Activated CD4-positive, alpha-beta T cell treated with anti-CD3 and anti-CD28 coated beads, Interleukin-2, amount 10 ng/mL, durations not matched to agents 7 days and 5 days (primary cell): ENCODE measurements at regions not wholly inside any gene's neighbourhood (a gene's known extent, or its start where the extent isn't known, plus 50 kb on each side); places are given as distances from the start of the nearest gene placed in this dataset.

ENCODE experiments used
- CTCF ChIA-PET: fragments of 350-600 bp; sonication (Branson Sonifier 250); formaldehyde crosslinking; loops from one replicate; lab custom pipeline; 2021; ENCODE audit warnings: antibody characterized with exemption; lab: Charles Lee
- POLR2A ChIA-PET: fragments of 350-600 bp; sonication (Branson Sonifier 250); formaldehyde crosslinking; loops from one replicate; lab custom pipeline; 2021; ENCODE audit warnings: antibody characterized with exemption; lab: Charles Lee
- DNase-seq: peaks from one replicate; pipeline ENCODE4 v3.0.0-alpha.2; 2020
- H3K27ac Mint-ChIP-seq: one replicate; pipeline ENCODE4 v1.8.0; 2021; ENCODE audit warnings: mild to moderate bottlenecking, moderate library complexity, mixed read lengths
- H3K27me3 Mint-ChIP-seq: one replicate; pipeline ENCODE4 v1.8.0; 2021; ENCODE audit warnings: mixed read lengths
- H3K36me3 Mint-ChIP-seq: one replicate; pipeline ENCODE4 v1.8.0; 2021; ENCODE audit warnings: low read depth, mixed read lengths
- H3K4me1 Mint-ChIP-seq: one replicate; pipeline ENCODE4 v1.8.0; 2021; ENCODE audit warnings: mixed read lengths
- H3K4me3 Mint-ChIP-seq: one replicate; pipeline ENCODE4 v1.8.0; 2021; ENCODE audit warnings: mild to moderate bottlenecking, moderate library complexity, mixed read lengths
- H3K9me3 Mint-ChIP-seq: one replicate; pipeline ENCODE4 v1.8.0; 2021; ENCODE audit warnings: mixed read lengths

- Mint-ChIP-seq H3K36me3 (no peaks in the 10 kb centered on the region), H3K4me1 (no peaks in the 10 kb centered on the region), H3K27me3 (no peaks in the 10 kb centered on the region), H3K4me3 (no peak overlapping the region), H3K9me3 (no peaks in the 10 kb centered on the region), H3K27ac (no peak overlapping the region)
- DNase-seq, result no peak
- ChIA-PET POLR2A (no interaction called here), CTCF (no interaction called here)
Observed at GRCh38 chr11:105553025-105553424, 56.8 kb upstream of the GRIA4 start.

DNA sequence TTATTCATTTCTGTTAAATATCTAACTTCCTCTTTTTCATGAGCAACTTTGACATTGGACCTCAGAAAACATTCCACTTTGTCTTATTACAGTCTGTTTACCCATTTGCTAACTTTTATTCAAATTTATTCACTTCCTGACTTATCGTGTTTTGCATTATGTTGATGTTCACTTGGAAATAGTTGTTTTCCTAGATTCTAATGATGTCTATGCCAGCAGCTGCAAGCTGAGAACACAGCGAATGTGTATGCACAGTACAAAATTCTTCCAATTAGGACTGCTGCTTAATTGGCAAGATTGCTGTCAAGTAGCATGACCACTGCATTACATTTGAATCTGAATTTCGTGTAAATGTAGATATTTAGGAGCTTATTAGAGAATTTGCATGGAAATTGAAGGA is 61.5 kb upstream of the GRIA4 start:
- Mint-ChIP-seq H3K27ac (no peak overlapping the region), H3K4me1 (no peaks in the 10 kb centered on the region), H3K9me3 (no peaks in the 10 kb centered on the region), H3K27me3 (no peaks in the 10 kb centered on the region), H3K4me3 (no peak overlapping the region), H3K36me3 (no peaks in the 10 kb centered on the region)
- ChIA-PET CTCF (no interaction called here), POLR2A (no interaction called here)
- DNase-seq, result no peak

- no peaks in the 10 kb centered on the region for H3K36me3 Mint-ChIP-seq
- POLR2A ChIA-PET, result no interaction called here
- CTCF ChIA-PET, result interaction anchor here (0.6 kb wide), 1 partner anchor 48 kb away, joined by 3 read pairs; no protein-coding TSS in a partner anchor
- no peaks in the 10 kb centered on the region for H3K4me1 Mint-ChIP-seq
- no peaks in the 10 kb centered on the region for H3K27me3 Mint-ChIP-seq
- no peak for DNase-seq
- H3K9me3 Mint-ChIP-seq, result no peaks in the 10 kb centered on the region
- H3K27ac Mint-ChIP-seq, result no peak overlapping the region
- no peak overlapping the region for H3K4me3 Mint-ChIP-seq
Observed at GRCh38 chr11:105538588-105538987, 71.3 kb upstream of the GRIA4 start.

GRCh38 chr11:105537531-105537930 is 72.3 kb upstream of the GRIA4 start:
- ChIA-PET CTCF (no interaction called here), POLR2A (no interaction called here)
- DNase-seq, result no peak
- H3K4me3 Mint-ChIP-seq, result no peak overlapping the region
- H3K27ac Mint-ChIP-seq, result no peak overlapping the region
- H3K27me3 Mint-ChIP-seq, result no peaks in the 10 kb centered on the region
- no peaks in the 10 kb centered on the region for H3K36me3 Mint-ChIP-seq
- H3K4me1 Mint-ChIP-seq, result no peaks in the 10 kb centered on the region
- no peaks in the 10 kb centered on the region for H3K9me3 Mint-ChIP-seq

GRCh38 chr11:105524286-105524685 is 85.6 kb upstream of the GRIA4 start:
- no peak overlapping the region for H3K4me3 Mint-ChIP-seq
- CTCF ChIA-PET, result no interaction called here
- POLR2A ChIA-PET, result no interaction called here
- H3K9me3 Mint-ChIP-seq, result no peaks in the 10 kb centered on the region
- H3K36me3 Mint-ChIP-seq, result no peaks in the 10 kb centered on the region
- no peak for DNase-seq
- H3K4me1 Mint-ChIP-seq, result no peaks in the 10 kb centered on the region
- no peak overlapping the region for H3K27ac Mint-ChIP-seq
- no peaks in the 10 kb centered on the region for H3K27me3 Mint-ChIP-seq

DNA sequence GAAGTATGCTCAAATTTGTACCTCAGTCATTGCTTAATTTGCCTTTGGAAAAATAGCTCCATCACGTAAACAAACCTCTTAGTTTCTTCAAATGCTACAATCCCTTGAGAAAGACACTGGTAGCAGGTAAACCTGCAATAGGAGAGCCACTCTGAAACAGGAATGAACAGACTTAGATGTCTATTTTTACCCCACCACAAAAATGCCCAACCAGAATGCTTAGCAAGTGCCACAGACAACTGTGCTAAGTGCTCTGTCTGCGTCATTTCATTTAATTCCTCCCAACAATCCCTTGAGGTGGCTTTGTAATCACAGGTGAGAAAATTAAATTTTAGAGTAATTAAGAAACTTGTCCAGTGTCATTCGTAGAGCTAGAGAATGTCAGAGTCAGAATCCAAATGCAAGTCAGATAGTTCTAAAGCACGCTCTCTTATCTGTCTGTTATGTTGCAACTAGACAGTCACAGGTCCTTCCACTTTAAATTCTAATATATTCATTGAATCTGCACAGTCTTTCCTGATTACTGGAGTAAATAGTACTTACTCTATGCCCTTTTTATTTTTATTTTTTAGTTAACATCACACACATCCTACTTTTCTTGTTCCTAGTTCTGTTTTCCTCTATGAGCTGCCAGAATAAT is 89.0 kb upstream of the GRIA4 start:
- ChIA-PET POLR2A (no interaction called here), CTCF (no interaction called here)
- H3K9me3 Mint-ChIP-seq, result no peaks in the 10 kb centered on the region
- H3K36me3 Mint-ChIP-seq, result no peaks in the 10 kb centered on the region
- H3K4me1 Mint-ChIP-seq, result no peaks in the 10 kb centered on the region
- DNase-seq, result no peak
- H3K4me3 Mint-ChIP-seq, result no peak overlapping the region
- H3K27ac Mint-ChIP-seq, result no peak overlapping the region
- no peaks in the 10 kb centered on the region for H3K27me3 Mint-ChIP-seq

- H3K27me3 Mint-ChIP-seq, result no peaks in the 10 kb centered on the region
- no peaks in the 10 kb centered on the region for H3K9me3 Mint-ChIP-seq
- CTCF ChIA-PET, result no interaction called here
- no peaks in the 10 kb centered on the region for H3K4me1 Mint-ChIP-seq
- H3K36me3 Mint-ChIP-seq, result no peaks in the 10 kb centered on the region
- DNase-seq, result no peak
- POLR2A ChIA-PET, result no interaction called here
- no peak overlapping the region for H3K4me3 Mint-ChIP-seq
- no peak overlapping the region for H3K27ac Mint-ChIP-seq
Observed at GRCh38 chr11:105507496-105508254, 102.2 kb upstream of the GRIA4 start.

DNA sequence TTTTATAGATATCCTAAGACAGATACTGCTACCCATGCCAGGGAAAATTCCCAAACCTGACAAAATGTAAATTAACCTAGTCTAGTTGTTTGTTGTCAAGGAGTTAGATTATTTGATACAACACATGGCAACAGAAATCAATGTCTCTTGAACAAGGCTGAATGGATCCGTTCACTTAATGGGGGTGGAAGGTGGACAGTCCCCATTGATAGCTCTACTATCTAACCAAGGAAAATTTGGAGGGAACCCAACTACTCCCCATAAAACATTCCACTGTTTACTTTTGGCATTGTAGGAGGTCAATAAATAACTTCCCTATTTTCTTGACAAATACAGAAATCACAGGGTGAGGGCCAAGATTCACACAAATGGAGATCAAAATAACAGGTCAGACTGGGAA is 117.9 kb upstream of the GRIA4 start:
- Mint-ChIP-seq H3K9me3 (no peaks in the 10 kb centered on the region), H3K4me3 (no peak overlapping the region), H3K4me1 (no peaks in the 10 kb centered on the region), H3K36me3 (no peaks in the 10 kb centered on the region), H3K27me3 (peaks cover 4% of the 10 kb centered on the region), H3K27ac (no peak overlapping the region)
- DNase-seq, result no peak
- POLR2A ChIA-PET, result no interaction called here
- CTCF ChIA-PET, result no interaction called here

DNA sequence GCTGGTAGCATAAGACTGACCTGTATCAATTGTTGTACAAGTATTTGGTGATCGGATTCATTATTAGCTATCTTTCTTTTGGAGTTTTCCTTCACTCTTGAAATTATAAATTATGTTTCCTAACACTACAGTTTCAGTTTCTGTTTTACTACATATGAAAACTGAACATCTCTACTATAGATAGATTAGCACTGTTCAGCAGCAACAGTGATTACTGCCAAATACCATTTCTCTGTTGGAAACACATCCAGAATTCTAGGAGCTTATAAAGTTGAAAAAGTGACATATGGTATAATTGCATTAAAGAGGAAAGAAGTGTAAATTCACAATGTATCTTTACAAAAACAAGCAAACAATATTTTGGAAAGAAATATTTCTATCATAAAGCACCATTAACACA is 118.5 kb upstream of the GRIA4 start:
- H3K4me3 Mint-ChIP-seq, result no peak overlapping the region
- no peaks in the 10 kb centered on the region for H3K36me3 Mint-ChIP-seq
- H3K27ac Mint-ChIP-seq, result no peak overlapping the region
- no peaks in the 10 kb centered on the region for H3K9me3 Mint-ChIP-seq
- ChIA-PET CTCF (no interaction called here), POLR2A (no interaction called here)
- H3K27me3 Mint-ChIP-seq, result peaks cover 4% of the 10 kb centered on the region
- no peaks in the 10 kb centered on the region for H3K4me1 Mint-ChIP-seq
- DNase-seq, result no peak

DNA sequence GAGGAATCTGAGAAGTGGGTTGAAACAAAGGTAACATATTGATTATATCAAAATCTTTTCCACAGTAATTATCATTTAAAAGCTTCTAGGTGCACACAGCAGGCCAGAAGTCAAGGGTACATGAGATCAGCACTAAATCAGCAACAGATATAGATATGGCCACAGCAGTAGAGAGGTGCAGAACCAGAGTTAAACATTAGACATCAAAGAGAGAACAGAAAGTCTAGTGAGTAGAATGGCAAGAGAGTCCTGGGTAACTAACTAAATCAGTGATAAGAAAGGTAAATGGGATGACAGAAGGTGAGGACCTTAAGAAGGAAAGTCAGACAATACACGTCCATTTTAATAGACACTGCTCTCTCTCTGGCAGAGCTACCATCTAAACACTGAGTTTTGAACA is 119.5 kb upstream of the GRIA4 start:
- Mint-ChIP-seq H3K27ac (no peak overlapping the region), H3K9me3 (no peaks in the 10 kb centered on the region), H3K4me1 (no peaks in the 10 kb centered on the region), H3K4me3 (no peak overlapping the region), H3K36me3 (no peaks in the 10 kb centered on the region), H3K27me3 (peaks cover 4% of the 10 kb centered on the region)
- ChIA-PET POLR2A (no interaction called here), CTCF (interaction anchor here (0.6 kb wide), 1 partner anchor 49 kb away, joined by 3 read pairs; no protein-coding TSS in a partner anchor)
- DNase-seq, result no peak

DNA sequence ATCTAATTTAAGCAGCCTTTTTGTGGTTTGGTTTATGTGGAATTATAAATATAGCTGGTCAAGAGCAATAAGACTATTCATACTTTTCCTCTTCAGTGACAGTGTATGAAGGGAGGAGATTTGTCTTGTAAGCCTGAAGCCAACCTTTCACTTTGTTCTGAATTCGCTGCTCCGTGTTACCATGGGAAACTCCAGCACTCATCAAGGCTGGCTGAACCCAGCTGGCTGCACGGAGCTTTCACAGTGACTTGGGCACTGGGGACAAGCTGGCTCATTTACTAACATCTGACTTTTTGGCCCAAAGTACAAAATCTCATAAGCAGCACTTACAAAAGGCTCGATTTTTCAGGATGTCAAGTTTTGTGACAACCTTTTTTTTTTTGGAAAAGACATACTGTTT is 120.4 kb upstream of the GRIA4 start:
- Mint-ChIP-seq H3K4me3 (no peak overlapping the region), H3K9me3 (no peaks in the 10 kb centered on the region), H3K36me3 (no peaks in the 10 kb centered on the region), H3K27me3 (peaks cover 4% of the 10 kb centered on the region), H3K4me1 (no peaks in the 10 kb centered on the region), H3K27ac (no peak overlapping the region)
- ChIA-PET POLR2A (no interaction called here), CTCF (no interaction called here)
- no peak for DNase-seq

DNA sequence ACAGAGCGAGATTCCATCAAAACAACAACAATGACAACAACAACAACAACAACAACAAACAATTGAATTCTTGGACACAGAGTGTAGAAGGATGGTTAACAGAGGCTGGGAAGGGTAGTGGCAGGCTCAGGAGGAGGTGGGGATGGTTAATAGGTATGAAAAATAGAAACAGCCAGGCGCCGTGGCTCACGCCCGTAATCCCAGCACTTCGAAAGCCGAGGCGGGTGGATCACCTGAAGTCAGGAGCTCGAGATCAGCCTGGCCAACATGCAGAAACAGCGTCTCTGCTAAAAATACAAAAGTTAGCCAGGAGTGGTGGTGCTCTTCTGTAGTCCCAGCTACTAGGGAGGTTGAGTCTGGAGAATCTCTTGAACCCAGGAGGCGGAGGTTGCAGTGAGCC is 122.9 kb upstream of the GRIA4 start:
- no peaks in the 10 kb centered on the region for H3K9me3 Mint-ChIP-seq
- CTCF ChIA-PET, result no interaction called here

GRCh38 chr11:105469931-105470330 is 139.9 kb upstream of the GRIA4 start:
- CTCF ChIA-PET, result no interaction called here
- H3K27me3 Mint-ChIP-seq, result no peaks in the 10 kb centered on the region
- H3K27ac Mint-ChIP-seq, result no peak overlapping the region
- no peaks in the 10 kb centered on the region for H3K36me3 Mint-ChIP-seq
- POLR2A ChIA-PET, result no interaction called here
- H3K4me3 Mint-ChIP-seq, result no peak overlapping the region
- DNase-seq, result no peak
- no peaks in the 10 kb centered on the region for H3K4me1 Mint-ChIP-seq
- no peaks in the 10 kb centered on the region for H3K9me3 Mint-ChIP-seq

More for the DNA sequence above, 122.9 kb upstream of the GRIA4 start:
- no peak for DNase-seq
- POLR2A ChIA-PET, result no interaction called here
- H3K36me3 Mint-ChIP-seq, result no peaks in the 10 kb centered on the region
- H3K27me3 Mint-ChIP-seq, result peaks cover 4% of the 10 kb centered on the region
- no peak overlapping the region for H3K4me3 Mint-ChIP-seq
- H3K4me1 Mint-ChIP-seq, result no peaks in the 10 kb centered on the region
- H3K27ac Mint-ChIP-seq, result no peak overlapping the region

DNA sequence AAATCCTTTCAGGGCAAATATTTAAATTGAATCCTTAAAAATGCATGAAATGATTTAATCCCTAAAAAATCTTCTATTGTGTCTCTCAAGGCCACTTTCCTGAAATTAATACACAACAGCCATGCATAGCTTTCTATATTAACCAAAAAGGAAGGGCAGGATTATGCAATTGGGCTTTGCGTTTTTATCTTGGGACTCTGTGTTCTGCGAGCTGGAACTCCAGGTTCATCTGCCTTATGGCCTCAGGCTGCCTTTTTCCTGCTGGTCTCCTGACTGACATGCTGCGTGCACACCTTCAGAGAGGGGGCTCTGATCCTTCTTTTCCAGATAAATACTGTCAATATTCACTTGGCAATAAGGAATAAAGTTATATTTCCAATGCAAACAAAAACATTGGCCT is 141.7 kb upstream of the GRIA4 start:
- no peaks in the 10 kb centered on the region for H3K9me3 Mint-ChIP-seq
- no peaks in the 10 kb centered on the region for H3K27me3 Mint-ChIP-seq
- ChIA-PET CTCF (no interaction called here), POLR2A (no interaction called here)
- H3K27ac Mint-ChIP-seq, result no peak overlapping the region
- no peaks in the 10 kb centered on the region for H3K36me3 Mint-ChIP-seq
- no peak overlapping the region for H3K4me3 Mint-ChIP-seq
- no peak for DNase-seq
- no peaks in the 10 kb centered on the region for H3K4me1 Mint-ChIP-seq
